Myocyte (in vitro differentiated cells): ENCODE measurements at regions not wholly inside any gene's neighbourhood (a gene's known extent, or its start where the extent isn't known, plus 50 kb on each side); places are given as distances from the start of the nearest gene placed in this dataset.
"Not testable (repeated sequence)": the region's sequence is repeated elsewhere in the genome, so short reads cannot be mapped to it uniquely, and the experiment has no call there.

Experiments used
- DNase-seq: peaks from one replicate; pipeline ENCODE4 v3.0.0-alpha.2; 2012; ENCODE audit warnings: low read depth

DNA sequence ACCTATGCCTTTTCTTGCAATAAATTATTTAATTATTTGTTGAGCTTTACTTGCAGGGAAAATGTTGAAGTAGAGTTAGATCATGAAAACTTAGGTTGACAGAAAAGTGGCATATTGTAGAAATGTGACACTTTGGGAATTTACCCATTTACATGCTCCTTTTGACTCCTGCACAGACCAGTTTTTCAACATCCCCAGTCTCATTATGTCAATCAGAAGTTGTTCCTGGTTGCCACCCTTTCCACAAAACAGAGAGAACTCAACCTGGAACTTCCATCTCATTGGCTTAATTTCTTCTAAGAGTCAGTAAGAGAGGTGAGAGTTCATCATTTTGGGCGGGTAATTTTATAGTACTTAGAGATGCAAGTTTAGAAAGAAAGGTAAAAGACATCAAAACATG lies 284.6 kb upstream of the ANKRD50 start:
- no peak for DNase-seq

DNA sequence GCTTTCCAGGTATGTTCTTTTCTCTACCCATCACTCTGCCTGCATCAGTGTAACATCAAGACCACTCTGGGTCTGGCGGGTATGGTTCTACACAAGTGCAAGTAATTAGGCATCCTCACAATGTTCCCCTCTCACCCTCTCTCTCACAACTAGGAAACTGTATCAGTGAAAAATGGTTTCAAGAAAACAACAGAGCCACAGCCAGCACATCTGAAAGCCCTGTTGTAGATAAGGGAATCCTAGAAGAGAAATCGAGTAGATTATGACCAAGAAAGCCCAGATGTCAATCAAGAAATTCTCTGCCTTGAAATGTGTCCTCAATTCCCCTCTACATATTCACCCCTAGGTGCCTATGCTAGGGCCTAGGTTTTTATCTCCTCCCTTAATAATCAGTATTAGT lies 281.3 kb upstream of the ANKRD50 start:
- DNase-seq: no peak

DNA sequence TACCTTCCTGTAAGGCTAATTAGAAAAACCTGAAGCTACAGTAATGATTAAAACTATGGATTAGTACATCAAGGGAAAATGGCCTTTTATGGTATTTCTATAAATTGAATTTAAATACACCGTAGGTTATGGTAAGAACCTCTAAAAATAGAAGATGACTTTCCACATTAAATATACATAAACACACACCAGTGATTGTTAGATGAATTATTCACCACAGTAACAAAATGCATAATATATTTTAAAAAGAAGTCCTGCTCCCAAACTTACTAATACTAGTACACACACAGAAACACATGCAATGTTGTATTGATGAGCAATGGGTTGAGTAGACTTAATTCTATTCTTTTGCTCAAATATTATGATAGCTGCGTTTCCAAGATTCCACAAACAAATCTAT lies 277.9 kb upstream of the ANKRD50 start:
- no peak for DNase-seq

DNA sequence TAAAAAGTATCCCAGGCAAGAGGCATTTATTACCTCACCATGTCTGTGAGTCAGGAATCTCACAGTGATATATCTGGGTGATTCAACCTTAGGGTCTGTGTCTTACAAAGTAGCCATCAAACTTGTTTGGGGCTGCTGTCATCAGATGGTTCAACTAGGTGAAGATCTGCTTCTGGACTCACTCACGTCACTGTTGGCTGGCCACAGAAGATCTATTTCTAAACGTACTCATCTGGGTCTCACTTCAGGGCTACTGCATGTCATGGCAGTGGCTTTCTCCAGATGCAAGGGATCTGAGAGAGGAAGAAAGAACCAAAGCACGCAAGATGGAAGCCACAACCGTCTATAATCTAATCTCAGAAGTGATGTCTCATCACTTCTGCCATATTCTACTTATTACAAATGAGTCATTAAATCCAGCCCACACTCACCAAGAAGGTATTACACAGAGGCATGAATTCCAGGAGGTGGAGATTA lies 267.8 kb upstream of the ANKRD50 start:
- no peak for DNase-seq

DNA sequence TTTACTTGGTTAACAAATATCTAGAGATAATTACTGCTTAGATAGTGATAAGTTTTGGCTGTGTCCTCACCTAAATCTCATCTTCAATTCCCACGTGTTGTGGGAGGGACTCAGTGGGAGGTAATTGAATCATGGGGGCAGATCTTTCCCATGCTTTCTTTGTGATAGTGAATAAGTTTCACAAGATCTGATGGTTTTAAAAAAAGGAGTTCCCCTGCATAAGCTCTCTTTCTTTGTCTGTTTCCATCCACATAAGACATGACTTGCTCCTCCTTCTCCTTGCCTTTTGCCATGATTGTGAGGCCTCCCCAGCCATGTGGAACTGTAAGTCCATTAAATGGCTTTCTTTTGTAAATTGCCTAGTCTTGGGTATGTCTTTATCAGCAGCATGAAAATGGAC lies 266.0 kb upstream of the ANKRD50 start:
- not testable (repeated sequence) for DNase-seq

DNA sequence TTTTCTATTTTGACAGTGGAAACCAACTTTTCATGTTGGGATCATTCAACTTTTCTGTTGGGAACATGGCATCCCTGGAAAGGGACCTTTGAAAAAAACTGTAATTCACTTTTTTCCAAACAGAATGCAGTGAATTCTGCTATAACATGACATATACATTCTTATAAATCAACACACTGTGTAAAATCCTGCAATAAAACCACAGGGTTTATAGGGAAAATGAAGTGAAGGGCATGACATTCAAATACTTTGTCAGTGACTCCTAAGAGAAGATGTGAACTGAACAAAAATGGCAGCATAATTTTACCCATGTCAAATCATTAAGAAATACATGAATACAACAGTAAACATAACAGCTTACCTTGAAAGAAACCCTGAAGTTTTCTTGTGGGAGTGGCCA lies 264.5 kb upstream of the ANKRD50 start:
- no peak for DNase-seq

DNA sequence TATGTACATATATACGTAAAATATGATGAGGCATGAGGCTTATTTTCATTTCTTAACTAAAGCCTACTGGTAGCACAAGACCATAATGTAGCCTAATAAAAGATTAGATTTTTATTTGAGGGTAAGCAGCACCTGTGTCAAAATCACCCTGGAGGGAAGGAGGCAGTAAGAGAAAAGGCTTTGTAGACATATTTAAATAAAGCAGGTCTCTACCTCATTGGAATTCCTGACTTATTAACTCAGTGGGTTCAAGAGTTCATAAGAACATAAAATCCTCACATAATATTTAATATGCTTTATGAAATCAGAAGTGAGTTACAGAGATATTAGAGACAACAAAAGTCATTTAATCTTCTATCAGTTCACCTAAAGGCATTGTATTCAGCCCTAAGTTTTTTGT lies 261.6 kb upstream of the ANKRD50 start:
- no peak for DNase-seq

GRCh38 chr4:124973716-124974115 lies 261.2 kb upstream of the ANKRD50 start:
- no peak for DNase-seq

DNA sequence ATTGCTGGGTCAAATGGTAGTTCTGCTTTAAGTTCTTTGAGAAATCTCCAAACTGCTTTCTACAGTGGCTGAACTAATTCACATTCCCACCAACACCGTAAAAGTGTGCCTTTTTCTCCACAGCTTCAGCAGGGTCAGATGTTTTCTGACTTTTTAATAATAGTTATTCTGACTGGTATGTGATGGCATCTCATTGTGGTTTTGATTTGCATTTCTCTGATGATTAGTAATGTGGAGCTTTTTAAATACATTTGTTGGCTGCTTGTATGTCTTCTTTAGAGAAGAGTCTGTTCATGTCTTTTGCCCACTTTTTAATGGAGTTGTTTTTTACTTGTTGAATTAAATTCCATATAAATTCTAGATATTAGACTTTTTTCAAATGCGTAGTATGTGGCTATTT lies 257.5 kb upstream of the ANKRD50 start:
- DNase-seq: peak; percentile 53

DNA sequence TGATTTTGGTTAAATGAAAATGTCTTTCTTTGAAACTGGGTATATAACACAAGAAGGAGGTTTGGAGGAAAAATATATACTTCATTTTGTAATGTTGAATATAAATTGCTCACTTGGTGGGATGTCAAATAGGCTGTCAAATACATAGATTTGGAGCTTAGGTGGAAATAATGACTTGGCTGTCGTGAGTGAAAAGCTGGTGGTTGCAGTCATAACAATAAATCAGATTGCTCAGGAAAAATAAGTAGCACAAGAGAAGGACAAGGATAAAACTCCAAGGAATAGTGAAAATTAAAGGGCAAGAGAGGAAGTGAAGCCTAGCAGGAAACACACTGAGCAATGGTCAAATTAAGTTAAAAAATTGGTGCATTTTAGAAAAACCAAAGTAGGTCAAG lies 253.0 kb upstream of the ANKRD50 start:
- no peak for DNase-seq

DNA sequence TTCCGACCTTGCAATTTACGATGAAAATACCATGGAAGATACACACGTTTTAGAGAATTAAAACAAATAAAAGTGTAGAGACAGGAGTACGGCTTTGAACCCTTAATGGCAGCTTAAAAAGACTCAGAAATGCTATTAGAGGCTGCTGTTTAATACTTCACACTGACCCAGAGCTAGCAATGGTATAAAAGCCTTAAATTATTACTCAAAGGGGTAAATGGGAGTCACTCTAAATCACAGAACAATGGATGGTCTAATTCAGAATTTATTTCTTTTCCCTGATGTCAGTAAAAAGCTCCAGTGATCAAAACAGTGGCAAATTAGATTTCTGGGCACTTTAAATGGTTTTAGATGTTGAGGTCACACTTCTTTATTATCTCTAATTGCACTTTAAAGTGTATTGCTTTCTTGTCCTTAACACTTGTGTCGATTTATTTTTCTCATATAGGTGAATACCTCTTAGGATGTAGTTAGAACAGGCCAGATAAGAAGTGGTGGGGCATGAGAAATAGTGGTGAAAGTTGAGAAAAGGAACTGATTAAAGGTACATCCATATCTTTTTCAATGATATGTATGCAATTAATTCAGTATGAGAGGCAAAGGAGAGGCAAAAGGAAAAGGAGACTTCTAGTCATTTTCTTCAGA lies 252.4 kb upstream of the ANKRD50 start:
- DNase-seq: no peak

DNA sequence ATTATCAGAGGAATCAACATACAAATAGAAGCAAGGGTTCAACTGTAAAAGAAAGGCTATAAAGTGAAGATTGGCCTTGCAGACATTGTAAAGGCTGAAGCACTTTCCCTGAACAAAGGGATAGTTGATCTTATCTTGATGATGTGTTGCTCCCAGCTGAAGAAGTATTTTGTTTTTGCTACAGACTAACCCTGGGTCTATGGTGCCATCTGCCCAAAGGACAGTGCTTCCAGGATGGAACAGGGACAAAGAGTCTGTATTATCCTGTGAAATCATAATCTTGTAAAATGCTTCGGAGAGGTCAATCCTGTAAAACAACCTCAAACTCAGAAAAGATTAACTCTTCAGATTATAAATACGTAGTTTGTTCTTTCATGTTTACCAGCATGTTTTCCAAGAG lies 251.7 kb upstream of the ANKRD50 start:
- DNase-seq: no peak

- no peak for DNase-seq
These were observed 248.7 kb upstream of the ANKRD50 start for GRCh38 chr4:124961138-124961750.

- no peak for DNase-seq
These were observed 246.3 kb upstream of the ANKRD50 start for GRCh38 chr4:124958847-124959246.

DNA sequence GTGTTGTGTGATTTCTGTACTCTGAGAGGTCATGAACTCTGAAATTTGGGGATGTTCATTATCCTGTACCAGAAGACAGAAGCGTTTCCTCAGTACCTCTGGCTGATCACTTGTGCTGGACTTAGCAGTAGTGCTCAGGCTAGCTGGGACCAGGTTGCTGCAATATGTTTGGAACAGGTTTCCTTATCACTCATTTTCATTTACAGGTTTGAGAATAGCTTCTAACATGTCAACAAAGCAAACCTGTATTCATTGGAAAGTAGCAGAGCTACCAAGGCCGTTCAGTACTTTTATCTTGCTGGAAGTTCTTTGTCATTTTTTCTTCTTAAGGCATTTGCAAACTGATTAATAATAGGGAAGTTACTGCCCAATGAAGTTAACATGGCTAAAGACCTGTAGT lies 242.9 kb upstream of the ANKRD50 start:
- no peak for DNase-seq

GRCh38 chr4:124954046-124954445 lies 241.5 kb upstream of the ANKRD50 start:
- no peak for DNase-seq

DNA sequence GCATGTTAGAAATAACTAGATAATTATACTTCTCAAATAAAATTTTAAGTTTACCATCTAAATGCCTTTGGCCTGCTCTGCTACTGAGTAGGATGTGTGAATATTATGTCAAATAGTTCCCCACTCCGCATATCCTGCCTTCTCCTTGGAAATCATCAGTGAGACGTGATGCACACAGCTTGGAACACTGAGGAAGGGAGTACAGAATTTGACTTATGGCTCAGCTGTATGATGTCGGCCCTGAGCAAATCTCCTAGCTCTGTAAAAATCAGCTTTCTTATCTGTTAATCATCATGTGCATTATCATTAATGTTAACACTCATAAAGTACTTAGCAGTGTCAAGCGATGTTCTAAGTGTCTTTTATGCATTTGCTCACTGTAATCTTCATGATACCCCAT lies 241.0 kb upstream of the ANKRD50 start:
- no peak for DNase-seq

DNA sequence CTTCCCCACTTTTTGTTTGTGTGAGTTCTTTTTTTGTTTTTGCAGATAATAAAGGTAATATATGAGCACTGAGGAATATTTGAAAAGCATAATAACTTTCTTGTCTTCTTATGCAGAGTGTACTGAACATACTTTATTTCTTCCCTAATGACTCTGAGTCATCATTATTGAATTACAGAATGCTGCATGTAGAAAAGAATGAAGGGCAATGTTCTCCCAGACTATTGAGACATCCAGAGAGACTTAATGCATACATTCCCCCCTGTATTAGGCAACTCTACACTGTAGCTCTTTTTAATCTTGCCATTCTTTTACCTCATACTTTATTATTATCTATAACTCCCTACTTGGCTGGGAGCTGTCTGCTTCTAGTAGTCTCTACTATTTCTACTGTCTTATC lies 240.5 kb upstream of the ANKRD50 start:
- no peak for DNase-seq

GRCh38 chr4:124952601-124953000 lies 240.1 kb upstream of the ANKRD50 start:
- DNase-seq: no peak

DNA sequence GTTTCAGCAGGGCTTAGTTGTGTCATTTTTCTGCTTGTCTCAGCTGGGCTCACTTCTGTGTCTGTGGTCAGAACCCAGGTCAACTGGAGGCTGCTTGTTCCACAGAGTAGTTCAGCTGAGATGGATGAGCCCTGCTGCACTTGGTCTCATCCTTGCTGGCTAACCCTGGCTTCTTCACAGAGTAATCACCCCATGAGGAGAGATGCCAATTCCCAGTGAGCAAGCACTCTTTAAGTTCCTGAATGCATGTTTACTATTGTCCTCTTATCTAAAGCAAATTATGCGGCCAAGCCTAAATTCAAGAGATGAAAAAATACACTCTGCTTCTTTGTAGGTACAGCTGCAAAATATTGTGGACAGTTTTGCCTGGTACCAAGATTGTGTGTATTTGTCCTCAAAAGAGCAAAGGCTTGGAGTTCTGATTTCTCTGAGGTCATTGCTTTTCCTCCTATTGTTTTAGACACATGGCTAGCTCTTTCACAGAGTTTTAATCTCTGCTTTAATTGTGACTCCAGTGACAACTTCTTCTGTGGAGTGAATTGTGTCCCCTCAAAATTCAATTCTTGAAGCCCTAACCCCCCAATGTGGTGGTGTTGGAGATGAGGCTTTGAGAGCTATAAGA lies 236.6 kb upstream of the ANKRD50 start:
- peak; percentile 73 for DNase-seq

DNA sequence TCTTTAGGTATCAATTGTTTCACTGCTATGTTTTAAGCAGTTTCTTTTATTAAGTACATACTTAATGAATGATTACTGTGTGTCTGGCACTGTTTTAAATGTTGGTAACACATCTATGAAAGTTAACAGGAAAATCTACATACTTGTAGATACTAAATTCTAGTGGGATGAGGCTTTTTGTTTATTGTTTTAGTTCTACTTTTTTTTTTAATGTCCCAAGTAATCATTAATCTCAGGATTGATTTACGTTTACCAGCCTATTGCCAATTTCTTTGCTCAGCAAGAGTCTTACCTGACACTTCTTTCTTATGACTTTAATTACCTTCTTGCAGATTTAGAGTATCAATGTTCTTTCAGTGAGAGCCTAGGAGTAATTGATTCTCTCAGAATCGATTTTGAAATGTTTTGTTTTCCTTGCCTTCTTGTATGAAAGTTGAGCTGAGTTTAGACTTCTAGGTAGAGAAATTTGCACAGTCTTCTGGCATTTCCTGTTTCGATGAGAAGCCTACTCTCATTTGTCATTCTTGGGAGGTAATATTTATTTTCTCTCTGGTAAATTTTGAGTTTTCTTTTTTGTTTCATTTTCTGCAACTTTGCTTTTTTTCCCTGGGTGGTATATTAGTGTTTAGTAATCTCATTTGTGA lies 235.2 kb upstream of the ANKRD50 start:
- DNase-seq: no peak

GRCh38 chr4:124946696-124947095 lies 234.2 kb upstream of the ANKRD50 start:
- no peak for DNase-seq
